Lower lobe of right lung (tissue), 2 donors: ENCODE measurements at regions not wholly inside any gene's neighbourhood (a gene's known extent, or its start where the extent isn't known, plus 50 kb on each side); places are given as distances from the start of the nearest gene placed in this dataset.

ENCODE experiments used
- ATAC-seq, 2 donors: fragments of 200-7000 bp; cut with Tn5 transposase; one replicate each; pipeline ENCODE4 v1.9.1; 2020 to 2022; ENCODE audit warnings: mild to moderate bottlenecking in 2 of 2, moderate library complexity in 2 of 2
- DNase-seq: peaks from one replicate; pipeline ENCODE4 v3.0.0-alpha.2; 2020
- H3K27ac ChIP-seq: fragments of 200-600 bp; one replicate; pipeline ENCODE4 v1.8.0; 2022
- H3K27me3 ChIP-seq: fragments of 200-600 bp; one replicate; pipeline ENCODE4 v1.8.0; 2022; ENCODE audit warnings: low read depth
- H3K36me3 ChIP-seq: fragments of 200-600 bp; one replicate; pipeline ENCODE4 v1.8.0; 2022; ENCODE audit warnings: mild to moderate bottlenecking
- H3K4me1 ChIP-seq: fragments of 200-600 bp; one replicate; pipeline ENCODE4 v1.8.0; 2022
- H3K4me3 ChIP-seq: fragments of 200-600 bp; one replicate; pipeline ENCODE4 v1.8.0; 2022; ENCODE audit warnings: mild to moderate bottlenecking
- H3K9me3 ChIP-seq: fragments of 200-600 bp; one replicate; pipeline ENCODE4 v1.8.0; 2022
- intact Hi-C: fragments of 100-400 bp; cut with DNase I; formaldehyde crosslinking; loops from one replicate; pipeline ENCODE4 v1.11.0; 2022
- TF ChIP-seq, protein P1 (sequence below): fragments of 200-600 bp; IDR thresholded peaks from one replicate; pipeline ENCODE4 v1.8.0; 2022; ENCODE audit warnings: antibody characterized with exemption, mild to moderate bottlenecking
- donor health status: DM: no; HTN: yes; CAD: no; lungs with severe emphysema.

DNA sequence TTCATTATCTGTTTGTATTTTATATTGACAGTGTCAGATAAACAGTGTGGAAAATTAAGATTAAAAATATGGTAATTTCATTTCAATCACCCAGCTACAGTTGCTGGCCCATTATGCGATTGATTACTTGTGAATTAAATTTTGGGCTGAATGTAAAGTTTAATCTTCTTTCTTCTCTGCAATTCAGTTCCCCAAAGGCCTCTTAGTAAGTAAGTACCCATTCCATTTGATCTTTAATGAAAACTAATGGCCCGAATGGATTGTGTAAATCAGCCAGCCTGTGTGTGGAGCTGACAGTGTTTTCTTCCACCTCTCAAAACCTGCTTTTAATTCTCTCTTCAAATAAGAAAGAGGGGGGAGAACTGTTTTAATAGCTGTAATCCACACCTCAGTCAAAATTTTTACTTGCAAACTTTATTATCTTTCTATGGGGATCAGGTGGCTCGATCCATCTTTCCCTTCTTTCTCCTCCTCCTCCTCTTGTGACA lies 307.1 kb downstream of the IL20RB start:
- Histone ChIP-seq H3K4me3 (no peak overlapping the region), H3K9me3 (no peaks in the 10 kb centered on the region), H3K36me3 (no peaks in the 10 kb centered on the region), H3K4me1 (no peaks in the 10 kb centered on the region), H3K27me3 (no peaks in the 10 kb centered on the region), H3K27ac (no peak overlapping the region)
- intact Hi-C loops = no loop called here
- DNase-seq = no peak
- TF ChIP-seq, protein P1, sequence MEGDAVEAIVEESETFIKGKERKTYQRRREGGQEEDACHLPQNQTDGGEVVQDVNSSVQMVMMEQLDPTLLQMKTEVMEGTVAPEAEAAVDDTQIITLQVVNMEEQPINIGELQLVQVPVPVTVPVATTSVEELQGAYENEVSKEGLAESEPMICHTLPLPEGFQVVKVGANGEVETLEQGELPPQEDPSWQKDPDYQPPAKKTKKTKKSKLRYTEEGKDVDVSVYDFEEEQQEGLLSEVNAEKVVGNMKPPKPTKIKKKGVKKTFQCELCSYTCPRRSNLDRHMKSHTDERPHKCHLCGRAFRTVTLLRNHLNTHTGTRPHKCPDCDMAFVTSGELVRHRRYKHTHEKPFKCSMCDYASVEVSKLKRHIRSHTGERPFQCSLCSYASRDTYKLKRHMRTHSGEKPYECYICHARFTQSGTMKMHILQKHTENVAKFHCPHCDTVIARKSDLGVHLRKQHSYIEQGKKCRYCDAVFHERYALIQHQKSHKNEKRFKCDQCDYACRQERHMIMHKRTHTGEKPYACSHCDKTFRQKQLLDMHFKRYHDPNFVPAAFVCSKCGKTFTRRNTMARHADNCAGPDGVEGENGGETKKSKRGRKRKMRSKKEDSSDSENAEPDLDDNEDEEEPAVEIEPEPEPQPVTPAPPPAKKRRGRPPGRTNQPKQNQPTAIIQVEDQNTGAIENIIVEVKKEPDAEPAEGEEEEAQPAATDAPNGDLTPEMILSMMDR = no peak
- no peak for ATAC-seq

DNA sequence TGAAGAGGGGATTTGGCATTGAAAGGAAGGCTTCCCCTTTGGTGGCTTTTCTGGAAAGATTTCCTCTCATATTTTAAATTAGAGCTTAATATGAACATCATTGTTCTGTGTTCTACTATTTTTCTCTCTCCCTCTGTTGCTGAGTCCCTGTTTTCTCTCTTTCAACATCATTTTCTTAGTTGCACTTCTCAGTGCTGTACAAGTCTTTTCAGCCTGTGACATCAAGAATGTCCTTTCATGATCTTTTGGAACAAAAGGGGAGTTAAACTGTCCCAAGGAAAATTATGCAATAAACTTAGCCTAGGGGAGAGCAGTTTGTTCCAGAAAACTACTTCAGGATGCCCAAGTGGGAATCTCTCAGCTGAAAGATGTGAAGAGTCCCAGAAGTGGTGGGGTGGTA lies 325.1 kb downstream of the IL20RB start:
- Histone ChIP-seq H3K4me3 (no peak overlapping the region), H3K27ac (no peak overlapping the region), H3K9me3 (no peaks in the 10 kb centered on the region), H3K36me3 (no peaks in the 10 kb centered on the region), H3K27me3 (no peaks in the 10 kb centered on the region), H3K4me1 (no peaks in the 10 kb centered on the region)
- intact Hi-C loops = no loop called here
- ATAC-seq (no peak), DNase-seq (no peak)
- TF ChIP-seq, protein P1 = no peak

DNA sequence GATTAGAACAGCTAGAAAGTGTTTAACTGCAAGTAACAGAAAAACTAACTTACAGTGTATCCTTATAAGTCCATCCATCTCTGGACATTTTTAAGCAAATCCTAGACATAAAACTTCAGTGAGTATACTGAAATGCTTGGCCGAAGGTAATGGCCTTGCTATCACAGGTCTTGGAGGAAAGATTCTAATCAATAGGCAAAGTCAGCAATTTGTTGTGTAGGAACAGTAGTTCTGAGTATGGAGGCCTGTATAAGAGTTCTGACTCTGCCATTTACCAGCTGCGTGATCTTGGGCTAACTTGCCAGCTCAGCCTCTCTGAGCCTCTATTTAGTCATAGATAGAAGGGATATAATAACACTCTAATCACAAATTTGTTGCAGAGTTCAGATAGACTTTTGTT lies 328.1 kb downstream of the IL20RB start:
- Histone ChIP-seq H3K36me3 (no peaks in the 10 kb centered on the region), H3K27ac (no peak overlapping the region), H3K9me3 (no peaks in the 10 kb centered on the region), H3K4me1 (no peaks in the 10 kb centered on the region), H3K27me3 (no peaks in the 10 kb centered on the region), H3K4me3 (no peak overlapping the region)
- no peak for DNase-seq
- TF ChIP-seq, protein P1 = no peak
- intact Hi-C loops = no loop called here
- ATAC-seq = no peak

DNA sequence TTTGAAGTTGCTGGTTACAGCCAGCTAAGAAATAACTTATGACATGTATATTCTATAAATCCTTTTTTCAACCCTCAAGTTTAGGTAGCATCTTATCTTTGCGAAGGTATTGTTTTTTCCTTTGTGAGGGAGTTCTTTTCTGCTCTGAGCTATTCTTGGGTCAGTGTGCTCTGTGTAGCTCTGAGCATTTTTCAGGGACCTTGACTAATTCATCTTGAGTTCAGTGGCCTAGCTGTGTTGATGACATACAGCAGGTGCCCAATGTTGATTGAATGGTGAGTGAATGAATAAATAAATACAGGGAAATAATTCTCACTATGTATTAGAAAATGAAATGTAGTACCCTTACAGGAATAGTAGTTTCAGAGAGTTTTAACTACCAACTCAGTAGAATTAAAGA lies 335.3 kb downstream of the IL20RB start:
- TF ChIP-seq, protein P1 = no peak
- DNase-seq = no peak
- no peak for ATAC-seq
- no peaks in the 10 kb centered on the region for H3K9me3 ChIP-seq
- H3K27me3 ChIP-seq = no peaks in the 10 kb centered on the region
- intact Hi-C loops = no loop called here
- no peak overlapping the region for H3K27ac ChIP-seq
- H3K4me1 ChIP-seq = no peaks in the 10 kb centered on the region
- no peaks in the 10 kb centered on the region for H3K36me3 ChIP-seq
- H3K4me3 ChIP-seq = no peak overlapping the region

DNA sequence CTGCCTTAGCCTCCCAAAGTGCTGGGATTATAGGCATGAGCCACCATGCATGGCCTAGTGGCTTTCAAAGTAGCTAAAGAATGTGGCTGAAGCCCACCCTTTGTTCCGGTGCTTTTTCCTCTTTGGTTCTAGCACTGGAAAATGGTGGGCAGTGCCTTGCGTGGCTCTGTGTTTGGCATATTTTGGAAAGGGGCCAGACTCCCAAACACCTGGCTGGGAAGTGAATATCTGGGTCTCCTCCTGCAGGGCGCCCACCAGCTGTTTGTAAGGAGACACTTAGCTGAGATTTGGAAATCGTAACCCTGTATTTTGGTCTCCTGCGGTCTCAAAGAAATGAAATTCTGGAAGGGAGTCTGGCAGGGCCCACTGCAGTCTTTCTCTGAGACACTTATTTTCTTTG lies 336.4 kb downstream of the IL20RB start:
- Histone ChIP-seq H3K36me3 (no peaks in the 10 kb centered on the region), H3K27ac (no peak overlapping the region), H3K4me1 (no peaks in the 10 kb centered on the region), H3K9me3 (no peaks in the 10 kb centered on the region), H3K4me3 (no peak overlapping the region), H3K27me3 (no peaks in the 10 kb centered on the region)
- DNase-seq (no peak), ATAC-seq (no peak)
- intact Hi-C loops = no loop called here
- TF ChIP-seq, protein P1 = no peak

DNA sequence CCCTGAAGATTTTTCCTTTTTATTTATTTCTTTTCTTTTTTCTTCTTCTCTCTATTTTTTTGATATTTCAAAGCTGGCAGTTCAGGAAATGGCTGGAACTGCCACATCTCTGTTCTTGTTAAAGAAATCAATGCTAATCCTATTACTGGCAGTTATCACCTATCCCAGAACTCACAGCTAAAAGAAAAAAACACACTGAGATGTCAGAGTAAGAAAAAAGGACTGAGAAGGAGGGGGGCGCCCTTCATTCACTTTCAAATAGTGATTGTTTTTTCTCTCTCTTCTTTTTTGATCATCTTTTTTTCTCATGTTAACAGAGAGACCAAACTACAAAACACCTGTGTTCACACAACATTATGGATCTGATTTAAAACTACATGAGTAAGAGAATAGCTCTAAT lies 337.1 kb downstream of the IL20RB start:
- TF ChIP-seq, protein P1 = no peak
- intact Hi-C loops = no loop called here
- Histone ChIP-seq H3K27ac (no peak overlapping the region), H3K4me1 (no peaks in the 10 kb centered on the region), H3K9me3 (no peaks in the 10 kb centered on the region), H3K27me3 (no peaks in the 10 kb centered on the region), H3K4me3 (no peak overlapping the region), H3K36me3 (no peaks in the 10 kb centered on the region)
- DNase-seq = no peak
- ATAC-seq = no peak
